ENCODE measurements at regions not wholly inside any gene's neighbourhood (a gene's known extent, or its start where the extent isn't known, plus 50 kb on each side); places are given as distances from the start of the nearest gene placed in this dataset.

- no peaks in the 10 kb centered on the region for H4K20me1 ChIP-seq (ENCODE audit: control insufficient read depth, extremely low read depth, insufficient read depth, low read length)
- no peak overlapping the region for H3K4me3 ChIP-seq (replicated peaks in 1 of 4; ENCODE audit: control extremely low read depth in 1 of 4, insufficient read depth in 1 of 4, low read depth in 3 of 4, low read length in 4 of 4)
- H3K27ac ChIP-seq (ENCODE audit: insufficient read depth, low read length) = no peak overlapping the region
- no peaks in the 10 kb centered on the region for H3K36me3 ChIP-seq (ENCODE audit: control insufficient read depth, insufficient read depth, low read length)
- DNase-seq (ENCODE audit: low read depth in 2 of 2) = no peak
- H2AFZ ChIP-seq (ENCODE audit: low read length) = no peak overlapping the region
- H3K27me3 ChIP-seq (ENCODE audit: control insufficient read depth, insufficient read depth, low read length) = peaks cover under 1% of the 10 kb centered on the region
- H3K9ac ChIP-seq (ENCODE audit: insufficient read depth, low read length) = no peak overlapping the region
- TF ChIP-seq CTCF (conservative IDR thresholded peaks at IDR 0.05 in 1 of 2, IDR thresholded peaks at IDR 0.05 in 1 of 2; ENCODE audit: low read depth in 1 of 2, low read length in 2 of 2) (no peak), EZH2 (IDR thresholded peaks at IDR 0.05; ENCODE audit: low read length, missing control alignments) (no peak)
- peaks cover 2% of the 10 kb centered on the region for H3K4me1 ChIP-seq (ENCODE audit: control insufficient read depth, extremely low read depth, insufficient read depth, low read length)
- no peaks in the 10 kb centered on the region for H3K9me3 ChIP-seq (ENCODE audit: control insufficient read depth, insufficient read depth, low read depth, low read length)
- no peak overlapping the region for H3K4me2 ChIP-seq (ENCODE audit: extremely low read depth, insufficient read depth, low read length)
- no peaks in the 10 kb centered on the region for H3K79me2 ChIP-seq (ENCODE audit: control insufficient read depth, insufficient read depth, low read length)
Observed at GRCh38 chr7:45238806-45239205, 81.2 kb downstream of the RAMP3 start.

- Histone ChIP-seq H3K4me2 (ENCODE audit: extremely low read depth, insufficient read depth, low read length) (no peak overlapping the region), H3K9me3 (ENCODE audit: control insufficient read depth, insufficient read depth, low read depth, low read length) (no peaks in the 10 kb centered on the region), H3K27ac (ENCODE audit: insufficient read depth, low read length) (no peak overlapping the region), H4K20me1 (ENCODE audit: control insufficient read depth, extremely low read depth, insufficient read depth, low read length) (no peaks in the 10 kb centered on the region), H3K36me3 (ENCODE audit: control insufficient read depth, insufficient read depth, low read length) (no peaks in the 10 kb centered on the region), H3K4me3 (replicated peaks in 1 of 4; ENCODE audit: control extremely low read depth in 1 of 4, insufficient read depth in 1 of 4, low read depth in 3 of 4, low read length in 4 of 4) (no peak overlapping the region), H3K79me2 (ENCODE audit: control insufficient read depth, insufficient read depth, low read length) (no peaks in the 10 kb centered on the region), H3K27me3 (ENCODE audit: control insufficient read depth, insufficient read depth, low read length) (no peaks in the 10 kb centered on the region), H2AFZ (ENCODE audit: low read length) (no peak overlapping the region), H3K4me1 (ENCODE audit: control insufficient read depth, extremely low read depth, insufficient read depth, low read length) (peaks cover 2% of the 10 kb centered on the region), H3K9ac (ENCODE audit: insufficient read depth, low read length) (no peak overlapping the region)
- TF ChIP-seq EZH2 (IDR thresholded peaks at IDR 0.05; ENCODE audit: low read length, missing control alignments) = no peak
- no peak for TF ChIP-seq CTCF (conservative IDR thresholded peaks at IDR 0.05 in 1 of 2, IDR thresholded peaks at IDR 0.05 in 1 of 2; ENCODE audit: low read depth in 1 of 2, low read length in 2 of 2)
- peak; percentile 23 to 82 for DNase-seq (ENCODE audit: low read depth in 2 of 2)
Observed at GRCh38 chr7:45239486-45239885, 81.9 kb downstream of the RAMP3 start.

DNA sequence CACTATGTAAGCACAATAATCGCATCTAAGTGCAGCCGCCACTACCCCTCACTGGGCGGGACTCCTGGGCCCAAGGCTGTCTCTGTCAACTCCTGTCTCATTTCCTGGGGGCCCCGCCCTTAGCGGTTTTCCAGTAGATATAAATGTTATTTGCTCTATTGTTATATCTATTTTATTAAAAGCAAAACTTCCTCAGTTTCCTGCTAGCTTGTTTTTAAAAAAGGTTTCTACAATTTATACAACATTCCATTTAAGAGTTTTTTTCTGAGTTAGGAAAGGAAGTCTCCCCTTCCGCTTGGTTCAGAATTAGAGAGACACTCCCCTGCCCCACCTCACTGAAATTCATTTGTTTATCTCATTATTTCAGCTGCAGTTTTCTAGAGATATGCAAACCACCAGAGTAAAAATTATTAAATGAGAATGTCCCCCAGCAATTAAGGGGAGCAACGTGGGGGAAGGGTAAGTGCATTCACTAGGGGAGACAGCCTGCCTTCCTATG is 82.7 kb downstream of the RAMP3 start:
- no peak for DNase-seq (ENCODE audit: low read depth in 2 of 2)
- Histone ChIP-seq H3K4me2 (ENCODE audit: extremely low read depth, insufficient read depth, low read length) (no peak overlapping the region), H3K9ac (ENCODE audit: insufficient read depth, low read length) (no peak overlapping the region), H3K27me3 (ENCODE audit: control insufficient read depth, insufficient read depth, low read length) (no peaks in the 10 kb centered on the region), H3K4me1 (ENCODE audit: control insufficient read depth, extremely low read depth, insufficient read depth, low read length) (peaks cover 2% of the 10 kb centered on the region), H2AFZ (ENCODE audit: low read length) (no peak overlapping the region), H4K20me1 (ENCODE audit: control insufficient read depth, extremely low read depth, insufficient read depth, low read length) (no peaks in the 10 kb centered on the region), H3K27ac (ENCODE audit: insufficient read depth, low read length) (no peak overlapping the region), H3K9me3 (ENCODE audit: control insufficient read depth, insufficient read depth, low read depth, low read length) (no peaks in the 10 kb centered on the region), H3K79me2 (ENCODE audit: control insufficient read depth, insufficient read depth, low read length) (no peaks in the 10 kb centered on the region), H3K36me3 (ENCODE audit: control insufficient read depth, insufficient read depth, low read length) (no peaks in the 10 kb centered on the region), H3K4me3 (replicated peaks in 1 of 4; ENCODE audit: control extremely low read depth in 1 of 4, insufficient read depth in 1 of 4, low read depth in 3 of 4, low read length in 4 of 4) (no peak overlapping the region)
- TF ChIP-seq EZH2 (IDR thresholded peaks at IDR 0.05; ENCODE audit: low read length, missing control alignments) = no peak
- TF ChIP-seq CTCF (conservative IDR thresholded peaks at IDR 0.05 in 1 of 2, IDR thresholded peaks at IDR 0.05 in 1 of 2; ENCODE audit: low read depth in 1 of 2, low read length in 2 of 2) = no peak

Data from fibroblast of lung (primary cell).